K562 (cell line): ENCODE measurements at regions not wholly inside any gene's neighbourhood (a gene's known extent, or its start where the extent isn't known, plus 50 kb on each side); places are given as distances from the start of the nearest gene placed in this dataset.
A peak's percentile ranks its signal among the peaks of the same experiment; 100 is the strongest.

ENCODE experiments used
- ARID2 ChIP-seq: fragments of 450-650 bp; IDR thresholded peaks from 2 replicates; pipeline ENCODE4 v1.6.1; 2017; ENCODE audit warnings: antibody characterized with exemption, mild to moderate bottlenecking
- CBFA2T2 ChIP-seq: fragments of 450-650 bp; conservative IDR thresholded peaks from 2 replicates; pipeline ENCODE4 v1.6.1; 2017; ENCODE audit warnings: mild to moderate bottlenecking
- CBFA2T3 ChIP-seq: fragments of 450-650 bp; IDR thresholded peaks from 2 replicates; pipeline ENCODE4 v1.6.1; 2017
- CHD4 ChIP-seq: fragments of 200-600 bp; sonication (generic); IDR thresholded peaks from 3 replicates; pipeline ENCODE4 v1.6.1; 2012; ENCODE audit warnings: low read depth, mild to moderate bottlenecking, mixed read lengths, low read length, inconsistent platforms; ENCODE audit not compliant: insufficient read depth, insufficient replicate concordance, poor library complexity, severe bottlenecking
- COPS2 ChIP-seq: fragments of 450-650 bp; conservative IDR thresholded peaks from 2 replicates; pipeline ENCODE4 v1.6.1; 2016; ENCODE audit warnings: mild to moderate bottlenecking, moderate library complexity
- ELF4 ChIP-seq: fragments of 450-650 bp; formaldehyde crosslinking; IDR thresholded peaks from 2 replicates; pipeline ENCODE4 v1.4.0; 2022; ENCODE audit warnings: missing genetic modification characterization
- ESRRB ChIP-seq: fragments of 250-450 bp; sonication (Bioruptor Pico); IDR thresholded peaks from 2 replicates; pipeline ENCODE4 v1.5.0; 2020; ENCODE audit warnings: mild to moderate bottlenecking, moderate library complexity, borderline replicate concordance
- FOS ChIP-seq: IDR thresholded peaks from 3 replicates; pipeline ENCODE4 v1.6.1; 2011; ENCODE audit not compliant: insufficient read length; ENCODE audit errors: extremely low read depth
- FOXP1 ChIP-seq: sonication (generic); formaldehyde crosslinking; IDR thresholded peaks from 2 replicates; pipeline ENCODE4 v1.8.0; 2022; ENCODE audit warnings: mild to moderate bottlenecking, missing genetic modification reagents
- HNRNPK ChIP-seq: fragments of 200-400 bp; formaldehyde crosslinking; IDR thresholded peaks from one replicate; pipeline ENCODE4 v1.6.1; 2018; ENCODE audit warnings: mild to moderate bottlenecking, low read depth, low read length; ENCODE audit not compliant: poor library complexity, severe bottlenecking
- MCM3 ChIP-seq: fragments of 450-650 bp; IDR thresholded peaks from 2 replicates; pipeline ENCODE4 v1.6.1; 2016
- PCBP2 ChIP-seq: fragments of 200-400 bp; formaldehyde crosslinking; IDR thresholded peaks from 2 replicates; pipeline ENCODE4 v1.6.1; 2018; ENCODE audit warnings: low read length, low read depth, mild to moderate bottlenecking, moderate library complexity; ENCODE audit not compliant: poor library complexity, severe bottlenecking
- POU5F1 ChIP-seq: fragments of 150-350 bp; IDR thresholded peaks from 2 replicates; pipeline ENCODE4 v1.6.1; 2014; ENCODE audit warnings: borderline replicate concordance, low read length, low read depth, mild to moderate bottlenecking; ENCODE audit not compliant: partially characterized antibody
- PTTG1 ChIP-seq: fragments of 450-650 bp; IDR thresholded peaks from 2 replicates; pipeline ENCODE4 v1.6.1; 2016; ENCODE audit warnings: low read depth, mild to moderate bottlenecking, missing genetic modification characterization, missing compliant biosample characterization
- RBFOX2 ChIP-seq: fragments of 200-400 bp; formaldehyde crosslinking; IDR thresholded peaks from 2 replicates; pipeline ENCODE4 v1.6.1; 2017; ENCODE audit warnings: low read depth, mild to moderate bottlenecking, low read length, moderate library complexity
- RBM17 ChIP-seq: fragments of 200-400 bp; formaldehyde crosslinking; IDR thresholded peaks from 2 replicates; pipeline ENCODE4 v1.6.1; 2017; ENCODE audit warnings: low read depth, mild to moderate bottlenecking, low read length, borderline replicate concordance
- RFX1 ChIP-seq: fragments of 450-650 bp; IDR thresholded peaks from 2 replicates; pipeline ENCODE4 v1.6.1; 2016; ENCODE audit warnings: mild to moderate bottlenecking, moderate library complexity
- SMARCA4 ChIP-seq: fragments of 450-650 bp; IDR thresholded peaks from 2 replicates; pipeline ENCODE4 v1.6.1; 2016
- SNRNP70 ChIP-seq: fragments of 200-400 bp; formaldehyde crosslinking; optimal IDR thresholded peaks from 2 replicates; pipeline ENCODE3; 2017; ENCODE audit warnings: low read depth, low read length
- STAT5A ChIP-seq: IDR thresholded peaks from 2 replicates; pipeline ENCODE4 v1.6.1; 2012; ENCODE audit warnings: low read length, inconsistent platforms, borderline replicate concordance
- XRCC3 ChIP-seq: fragments of 450-650 bp; IDR thresholded peaks from 2 replicates; pipeline ENCODE4 v1.6.1; 2017; ENCODE audit warnings: mild to moderate bottlenecking, moderate library complexity
- ZFP1 ChIP-seq: fragments of 450-650 bp; formaldehyde crosslinking; IDR thresholded peaks from 2 replicates; pipeline ENCODE4 v1.4.0; 2020; ENCODE audit warnings: mild to moderate bottlenecking, mixed read lengths
- ZNF12 ChIP-seq: sonication (generic); formaldehyde crosslinking; IDR thresholded peaks from 2 replicates; pipeline ENCODE4 v1.4.0; 2020; ENCODE audit warnings: mild to moderate bottlenecking, missing genetic modification reagents
- ZNF121 ChIP-seq: sonication (generic); formaldehyde crosslinking; conservative IDR thresholded peaks from 2 replicates; pipeline ENCODE4 v1.8.0; 2022; ENCODE audit warnings: missing genetic modification reagents
- ZNF146 ChIP-seq: IDR thresholded peaks from one replicate; pipeline ENCODE4 v1.6.1; 2018; ENCODE audit warnings: missing compliant biosample characterization; ENCODE audit not compliant: unreplicated experiment
- ZNF212 ChIP-seq: fragments of 450-650 bp; formaldehyde crosslinking; IDR thresholded peaks from 2 replicates; pipeline ENCODE4 v1.4.0; 2020; ENCODE audit warnings: mild to moderate bottlenecking
- ZNF707 ChIP-seq: fragments of 250-450 bp; sonication (Bioruptor Pico); conservative IDR thresholded peaks from 2 replicates; pipeline ENCODE4 v1.8.0; 2022; ENCODE audit warnings: inconsistent platforms, mild to moderate bottlenecking, moderate library complexity
- ZSCAN32 ChIP-seq: fragments of 450-650 bp; formaldehyde crosslinking; IDR thresholded peaks from 2 replicates; pipeline ENCODE4 v1.4.0; 2020; ENCODE audit warnings: mild to moderate bottlenecking, moderate library complexity
- TF ChIP-seq, protein P1 (sequence below): fragments of 450-650 bp; IDR thresholded peaks from 2 replicates; pipeline ENCODE4 v1.6.1; 2017; ENCODE audit warnings: mild to moderate bottlenecking, moderate library complexity
- TF ChIP-seq, protein P2 (sequence below): fragments of 450-650 bp; formaldehyde crosslinking; IDR thresholded peaks from 2 replicates; pipeline ENCODE4 v1.4.0; 2022; ENCODE audit warnings: missing genetic modification characterization

- TF ChIP-seq, protein P1, sequence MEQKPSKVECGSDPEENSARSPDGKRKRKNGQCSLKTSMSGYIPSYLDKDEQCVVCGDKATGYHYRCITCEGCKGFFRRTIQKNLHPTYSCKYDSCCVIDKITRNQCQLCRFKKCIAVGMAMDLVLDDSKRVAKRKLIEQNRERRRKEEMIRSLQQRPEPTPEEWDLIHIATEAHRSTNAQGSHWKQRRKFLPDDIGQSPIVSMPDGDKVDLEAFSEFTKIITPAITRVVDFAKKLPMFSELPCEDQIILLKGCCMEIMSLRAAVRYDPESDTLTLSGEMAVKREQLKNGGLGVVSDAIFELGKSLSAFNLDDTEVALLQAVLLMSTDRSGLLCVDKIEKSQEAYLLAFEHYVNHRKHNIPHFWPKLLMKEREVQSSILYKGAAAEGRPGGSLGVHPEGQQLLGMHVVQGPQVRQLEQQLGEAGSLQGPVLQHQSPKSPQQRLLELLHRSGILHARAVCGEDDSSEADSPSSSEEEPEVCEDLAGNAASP = no peak
- TF ChIP-seq ARID2 (no peak), SNRNP70 (no peak), CHD4 (no peak), STAT5A (peak; percentile 24; the same call in 1 of the 2 replicates), ZNF707 (CRISPR knock-in tag) (no peak), PTTG1 (tag) (no peak), ZNF146 (CRISPR knock-in tag) (no peak), POU5F1 (no peak), RBFOX2 (no peak), ZSCAN32 (CRISPR knock-in tag) (no peak), MCM3 (no peak), FOXP1 (CRISPR knock-in tag) (no peak), PCBP2 (no peak), ZNF212 (CRISPR knock-in tag) (no peak), ELF4 (CRISPR knock-in tag) (no peak), ESRRB (CRISPR knock-in tag) (no peak), FOS (peak; percentile 19), CBFA2T2 (peak; percentile 76), HNRNPK (no peak), ZNF121 (no peak), CBFA2T3 (peak; percentile 86), XRCC3 (no peak), SMARCA4 (peak; percentile 94), RFX1 (peak; percentile 71), COPS2 (no peak), ZNF12 (CRISPR knock-in tag) (no peak), ZFP1 (CRISPR knock-in tag) (no peak), RBM17 (no peak)
- TF ChIP-seq, protein P2, sequence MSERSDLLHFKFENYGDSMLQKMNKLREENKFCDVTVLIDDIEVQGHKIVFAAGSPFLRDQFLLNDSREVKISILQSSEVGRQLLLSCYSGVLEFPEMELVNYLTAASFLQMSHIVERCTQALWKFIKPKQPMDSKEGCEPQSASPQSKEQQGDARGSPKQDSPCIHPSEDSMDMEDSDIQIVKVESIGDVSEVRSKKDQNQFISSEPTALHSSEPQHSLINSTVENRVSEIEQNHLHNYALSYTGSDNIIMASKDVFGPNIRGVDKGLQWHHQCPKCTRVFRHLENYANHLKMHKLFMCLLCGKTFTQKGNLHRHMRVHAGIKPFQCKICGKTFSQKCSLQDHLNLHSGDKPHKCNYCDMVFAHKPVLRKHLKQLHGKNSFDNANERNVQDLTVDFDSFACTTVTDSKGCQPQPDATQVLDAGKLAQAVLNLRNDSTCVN (CRISPR knock-in tag) = no peak
These were observed 89.0 kb downstream of the PPCDC start (continued) for GRCh38 chr15:75112278-75112847.
